Peyer's patch (tissue), 4 donors: ENCODE measurements at regions not wholly inside any gene's neighbourhood (a gene's known extent, or its start where the extent isn't known, plus 50 kb on each side); places are given as distances from the start of the nearest gene placed in this dataset.
"Not testable (repeated sequence)": the region's sequence is repeated elsewhere in the genome, so short reads cannot be mapped to it uniquely, and the experiment has no call there.

Source experiments
- DNase-seq, 3 donors: peaks; one replicate each; pipeline ENCODE4 v3.0.0-alpha.2; 2017 to 2019
- H3K27ac ChIP-seq, 4 donors: fragments of 200-600 bp; sonication (generic); one replicate each; pipeline ENCODE4 v1.5.1; 2016 to 2019
- H3K27me3 ChIP-seq, 2 donors: fragments of 200-600 bp; sonication (generic); one replicate each; pipeline ENCODE4 v1.5.1; 2019
- H3K36me3 ChIP-seq, 3 donors: fragments of 200-600 bp; sonication (generic); one replicate each; pipeline ENCODE4 v1.5.1; 2016 to 2019
- H3K4me1 ChIP-seq, 4 donors: fragments of 200-600 bp; sonication (generic); one replicate each; pipeline ENCODE4 v1.5.1; 2016 to 2019
- H3K4me3 ChIP-seq, 4 donors: fragments of 200-600 bp; sonication (generic); 1 replicate in 3 of 4; 2 replicates in 1 of 4; pipeline ENCODE4 v1.5.1; 2016 to 2019; ENCODE audit warnings: mild to moderate bottlenecking in 1 of 4
- H3K9me3 ChIP-seq, 4 donors: fragments of 200-600 bp; sonication (generic); one replicate each; pipeline ENCODE4 v1.5.1; 2016 to 2019; ENCODE audit warnings: mild to moderate bottlenecking in 1 of 4
- POLR2A ChIP-seq, 2 donors: fragments of 450-650 bp; IDR thresholded peaks; one replicate each; pipeline ENCODE4 v1.5.1; 2017; ENCODE audit warnings: antibody characterized with exemption in 2 of 2, mild to moderate bottlenecking in 2 of 2, moderate library complexity in 2 of 2
- TF ChIP-seq, protein P1 (sequence below), 6 experiments: fragments of 450-650 bp in 4 of 6; fragments of 200-600 bp in 2 of 6; sonication (generic) in 1 of 6; IDR thresholded peaks; one replicate each; pipeline ENCODE4 v1.5.1; 2017 to 2019; ENCODE audit warnings: antibody characterized with exemption in 6 of 6, mild to moderate bottlenecking in 3 of 6, moderate library complexity in 1 of 6

GRCh38 chr2:210917465-210917864, 361.1 kb downstream of the CPS1 start:
- H3K27me3 ChIP-seq, result no peaks in the 10 kb centered on the region
- TF ChIP-seq POLR2A (IDR thresholded peaks at IDR 0.05), result no peak
- TF ChIP-seq, protein P1, sequence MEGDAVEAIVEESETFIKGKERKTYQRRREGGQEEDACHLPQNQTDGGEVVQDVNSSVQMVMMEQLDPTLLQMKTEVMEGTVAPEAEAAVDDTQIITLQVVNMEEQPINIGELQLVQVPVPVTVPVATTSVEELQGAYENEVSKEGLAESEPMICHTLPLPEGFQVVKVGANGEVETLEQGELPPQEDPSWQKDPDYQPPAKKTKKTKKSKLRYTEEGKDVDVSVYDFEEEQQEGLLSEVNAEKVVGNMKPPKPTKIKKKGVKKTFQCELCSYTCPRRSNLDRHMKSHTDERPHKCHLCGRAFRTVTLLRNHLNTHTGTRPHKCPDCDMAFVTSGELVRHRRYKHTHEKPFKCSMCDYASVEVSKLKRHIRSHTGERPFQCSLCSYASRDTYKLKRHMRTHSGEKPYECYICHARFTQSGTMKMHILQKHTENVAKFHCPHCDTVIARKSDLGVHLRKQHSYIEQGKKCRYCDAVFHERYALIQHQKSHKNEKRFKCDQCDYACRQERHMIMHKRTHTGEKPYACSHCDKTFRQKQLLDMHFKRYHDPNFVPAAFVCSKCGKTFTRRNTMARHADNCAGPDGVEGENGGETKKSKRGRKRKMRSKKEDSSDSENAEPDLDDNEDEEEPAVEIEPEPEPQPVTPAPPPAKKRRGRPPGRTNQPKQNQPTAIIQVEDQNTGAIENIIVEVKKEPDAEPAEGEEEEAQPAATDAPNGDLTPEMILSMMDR (IDR thresholded peaks at IDR 0.05), result no peak
- no peak overlapping the region for H3K4me3 ChIP-seq
- no peak overlapping the region for H3K27ac ChIP-seq
- no peaks in the 10 kb centered on the region for H3K9me3 ChIP-seq
- no peak for DNase-seq
- H3K4me1 ChIP-seq, result no peaks in the 10 kb centered on the region
- no peaks in the 10 kb centered on the region for H3K36me3 ChIP-seq

GRCh38 chr2:210919128-210919527, 362.7 kb downstream of the CPS1 start:
- Histone ChIP-seq H3K4me3 (no peak overlapping the region), H3K4me1 (no peaks in the 10 kb centered on the region), H3K9me3 (no peaks in the 10 kb centered on the region), H3K27ac (no peak overlapping the region), H3K36me3 (no peaks in the 10 kb centered on the region), H3K27me3 (no peaks in the 10 kb centered on the region)
- no peak for DNase-seq
- TF ChIP-seq POLR2A (IDR thresholded peaks at IDR 0.05), result no peak

DNA sequence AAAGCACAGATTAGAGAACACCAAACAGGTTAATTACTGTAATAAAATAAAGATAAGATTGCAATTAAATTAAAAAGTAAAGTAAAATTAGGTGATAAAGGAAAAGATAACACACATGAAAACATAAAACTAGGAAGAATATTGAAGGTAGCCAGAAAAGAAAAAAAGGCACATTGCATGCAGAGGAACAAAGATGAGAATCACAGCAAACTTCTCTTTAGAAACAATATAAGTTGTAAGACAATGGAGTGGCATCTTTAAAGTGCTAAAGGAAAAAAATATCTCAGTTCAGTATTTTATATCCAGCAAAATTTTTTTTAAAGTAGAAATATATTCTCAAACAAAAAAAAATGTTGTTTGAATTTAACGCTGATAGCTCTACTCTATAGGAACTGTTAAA, 366.0 kb downstream of the CPS1 start:
- Histone ChIP-seq H3K4me1 (no peaks in the 10 kb centered on the region), H3K9me3 (no peaks in the 10 kb centered on the region), H3K36me3 (no peaks in the 10 kb centered on the region), H3K27ac (no peak overlapping the region), H3K4me3 (no peak overlapping the region), H3K27me3 (no peaks in the 10 kb centered on the region)
- no peak for TF ChIP-seq POLR2A (IDR thresholded peaks at IDR 0.05)
- TF ChIP-seq, protein P1 (IDR thresholded peaks at IDR 0.05), result no peak
- DNase-seq, result no peak

DNA sequence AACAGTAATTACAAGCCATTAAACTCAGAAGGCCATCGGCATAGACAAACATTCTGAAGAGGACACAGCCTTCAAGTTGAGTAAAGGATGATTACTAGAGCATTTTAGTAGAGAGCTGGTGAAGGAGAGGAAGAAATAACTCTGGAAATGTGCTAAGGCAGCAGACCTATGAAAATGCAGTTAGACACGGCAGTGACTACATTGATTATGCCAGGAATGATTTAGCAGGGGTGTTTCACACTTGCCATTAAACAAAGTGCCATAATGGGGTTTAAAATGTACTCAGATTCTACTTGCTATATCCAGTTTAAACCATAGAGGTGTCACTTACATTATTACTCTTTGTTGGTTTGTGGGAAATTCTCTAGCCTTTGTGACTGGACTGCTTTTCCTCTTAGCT, 372.3 kb downstream of the CPS1 start:
- no peak for TF ChIP-seq POLR2A (IDR thresholded peaks at IDR 0.05)
- TF ChIP-seq, protein P1 (IDR thresholded peaks at IDR 0.05), result no peak
- no peaks in the 10 kb centered on the region for H3K27me3 ChIP-seq
- H3K9me3 ChIP-seq, result no peaks in the 10 kb centered on the region
- H3K4me1 ChIP-seq, result no peaks in the 10 kb centered on the region
- H3K36me3 ChIP-seq, result no peaks in the 10 kb centered on the region
- no peak for DNase-seq
- no peak overlapping the region for H3K27ac ChIP-seq
- no peak overlapping the region for H3K4me3 ChIP-seq

DNA sequence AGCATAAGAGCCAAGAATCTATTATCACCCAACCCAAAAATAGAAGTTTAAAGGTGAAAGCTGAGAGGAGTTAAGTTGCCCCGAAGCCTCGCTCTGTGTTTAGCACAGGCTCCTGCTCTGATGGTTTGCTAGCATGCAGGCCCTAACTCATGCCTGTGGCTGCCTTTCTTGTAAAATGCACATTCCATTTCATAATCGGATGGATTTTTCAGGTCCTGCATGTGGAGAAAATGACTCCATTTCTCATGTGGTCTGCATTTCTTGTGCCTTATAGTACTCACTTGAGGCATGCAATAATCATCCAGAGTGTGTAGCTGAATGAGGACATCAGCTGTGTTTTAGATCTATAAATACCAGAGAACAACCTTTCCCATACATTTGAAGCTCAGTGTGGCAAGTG, 381.8 kb downstream of the CPS1 start:
- H3K36me3 ChIP-seq, result no peaks in the 10 kb centered on the region
- no peak for DNase-seq
- H3K27ac ChIP-seq, result no peak overlapping the region
- H3K27me3 ChIP-seq, result no peaks in the 10 kb centered on the region
- H3K4me3 ChIP-seq, result no peak overlapping the region
- TF ChIP-seq POLR2A (IDR thresholded peaks at IDR 0.05), result no peak
- TF ChIP-seq, protein P1 (IDR thresholded peaks at IDR 0.05), result no peak
- H3K4me1 ChIP-seq, result no peaks in the 10 kb centered on the region
- H3K9me3 ChIP-seq, result peaks cover 0 to 2% (median 0%) of the 10 kb centered on the region in 4 donors

- H3K27me3 ChIP-seq, result no peaks in the 10 kb centered on the region
- H3K4me3 ChIP-seq, result no peak overlapping the region
- H3K27ac ChIP-seq, result no peak overlapping the region
- no peaks in the 10 kb centered on the region for H3K9me3 ChIP-seq
- no peaks in the 10 kb centered on the region for H3K36me3 ChIP-seq
- TF ChIP-seq, protein P1 (IDR thresholded peaks at IDR 0.05), result no peak
- TF ChIP-seq POLR2A (IDR thresholded peaks at IDR 0.05), result no peak
- no peaks in the 10 kb centered on the region for H3K4me1 ChIP-seq
- DNase-seq, result no peak
Observed at GRCh38 chr2:210946395-210946794, 390.0 kb downstream of the CPS1 start.

DNA sequence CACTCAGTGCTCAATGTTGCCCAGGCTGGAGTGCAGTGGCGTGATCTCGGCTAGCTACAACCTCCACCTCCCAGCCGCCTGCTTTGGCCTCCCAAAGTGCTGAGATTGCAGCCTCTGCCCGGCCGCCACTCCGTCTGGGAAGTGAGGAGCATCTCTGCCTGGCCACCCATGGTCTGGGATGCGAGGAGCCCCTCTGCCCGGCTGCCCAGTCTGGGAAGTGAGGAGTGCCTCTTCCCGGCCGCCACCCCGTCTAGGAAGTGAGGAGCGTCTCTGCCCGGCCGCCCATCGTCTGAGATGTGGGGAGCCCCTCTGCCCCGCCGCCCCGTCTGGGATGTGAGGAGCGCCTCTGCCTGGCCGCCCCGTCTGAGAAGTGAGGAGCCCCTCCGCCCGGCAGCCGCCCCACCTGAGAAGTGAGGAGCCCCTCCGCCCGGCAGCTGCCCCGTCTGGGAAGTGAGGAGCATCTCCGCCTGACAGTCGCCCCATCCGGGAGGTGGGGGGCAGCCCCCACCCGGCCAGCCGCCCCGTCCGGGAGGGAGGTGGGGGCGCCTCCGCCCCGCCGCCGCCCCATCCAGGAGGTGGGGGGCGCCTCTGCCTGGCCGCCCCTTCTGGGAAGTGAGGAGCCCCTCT, 394.1 kb downstream of the CPS1 start:
- not testable (repeated sequence) for H3K4me1 ChIP-seq, H3K27ac ChIP-seq, H3K36me3 ChIP-seq, H3K4me3 ChIP-seq, DNase-seq, H3K9me3 ChIP-seq, H3K27me3 ChIP-seq
